Fibroblast of villous mesenchyme (primary cell): ENCODE measurements at regions not wholly inside any gene's neighbourhood (a gene's known extent, or its start where the extent isn't known, plus 50 kb on each side); places are given as distances from the start of the nearest gene placed in this dataset.
"Not testable (repeated sequence)": the region's sequence is repeated elsewhere in the genome, so short reads cannot be mapped to it uniquely, and the experiment has no call there.

Experiments used
- DNase-seq: peaks from one replicate; pipeline ENCODE4 v3.0.0-alpha.2; 2010; ENCODE audit warnings: low read depth
- H3K4me3 ChIP-seq: 2 replicates; pipeline ENCODE4 v1.5.1; 2011; ENCODE audit warnings: low read depth, mild to moderate bottlenecking, low read length
- CTCF ChIP-seq: IDR thresholded peaks from 2 replicates; pipeline ENCODE4 v1.5.1; 2012; ENCODE audit warnings: low read depth, mild to moderate bottlenecking, low read length; ENCODE audit not compliant: insufficient read depth

- TF ChIP-seq CTCF, result no peak
- no peak for DNase-seq
- no peak overlapping the region for H3K4me3 ChIP-seq
These were observed 212.8 kb upstream of the SSTR1 start for GRCh38 chr14:37994846-37995372.

- H3K4me3 ChIP-seq, result no peak overlapping the region
- TF ChIP-seq CTCF, result no peak
- DNase-seq, result no peak
These were observed 210.7 kb upstream of the SSTR1 start for GRCh38 chr14:37997017-37997416.

GRCh38 chr14:38000340-38000739, 207.4 kb upstream of the SSTR1 start:
- TF ChIP-seq CTCF, result no peak
- H3K4me3 ChIP-seq, result no peak overlapping the region
- DNase-seq, result no peak

GRCh38 chr14:38001501-38001900, 206.2 kb upstream of the SSTR1 start:
- no peak for DNase-seq
- H3K4me3 ChIP-seq, result no peak overlapping the region
- no peak for TF ChIP-seq CTCF

- no peak overlapping the region for H3K4me3 ChIP-seq
- TF ChIP-seq CTCF, result no peak
- no peak for DNase-seq
These were observed 203.7 kb upstream of the SSTR1 start for GRCh38 chr14:38003746-38004609.

GRCh38 chr14:38004610-38004879, 203.2 kb upstream of the SSTR1 start:
- no peak for DNase-seq
- H3K4me3 ChIP-seq, result no peak overlapping the region
- no peak for TF ChIP-seq CTCF

- not testable (repeated sequence) for H3K4me3 ChIP-seq
- peak; percentile 65 for DNase-seq
These were observed 196.5 kb upstream of the SSTR1 start for GRCh38 chr14:38011156-38011555.
